Activated CD4-positive, alpha-beta T cell treated with anti-CD3 and anti-CD28 coated beads, Interleukin-2, amount 50 U/mL, for 1 hour (primary cell): ENCODE measurements at regions not wholly inside any gene's neighbourhood (a gene's known extent, or its start where the extent isn't known, plus 50 kb on each side); places are given as distances from the start of the nearest gene placed in this dataset.
"Not testable (repeated sequence)": the region's sequence is repeated elsewhere in the genome, so short reads cannot be mapped to it uniquely, and the experiment has no call there.

Source experiments
- DNase-seq: peaks from one replicate; pipeline ENCODE4 v3.0.0-alpha.2; 2020

- no peak for DNase-seq
Measured at GRCh38 chr11:129733981-129734380, 81.7 kb upstream of the TMEM45B start.

GRCh38 chr11:129734654-129735053 is 81.0 kb upstream of the TMEM45B start:
- no peak for DNase-seq

GRCh38 chr11:129737831-129738230 is 77.8 kb upstream of the TMEM45B start:
- no peak for DNase-seq

- no peak for DNase-seq
Measured at GRCh38 chr11:129738242-129738641, 77.4 kb upstream of the TMEM45B start.

GRCh38 chr11:129739339-129739738 is 76.3 kb upstream of the TMEM45B start:
- no peak for DNase-seq

- no peak for DNase-seq
Measured at GRCh38 chr11:129740125-129740719, 75.4 kb upstream of the TMEM45B start.

GRCh38 chr11:129743112-129743815 is 72.4 kb upstream of the TMEM45B start:
- no peak for DNase-seq

GRCh38 chr11:129747071-129747470 is 68.6 kb upstream of the TMEM45B start:
- no peak for DNase-seq

GRCh38 chr11:129749141-129749540 is 66.5 kb upstream of the TMEM45B start:
- DNase-seq, result no peak

- DNase-seq, result peak; percentile 80
Measured at GRCh38 chr11:129750343-129751292, 65.0 kb upstream of the TMEM45B start.

GRCh38 chr11:129751511-129751910 is 64.1 kb upstream of the TMEM45B start:
- DNase-seq, result no peak

- DNase-seq, result not testable (repeated sequence)
Measured at GRCh38 chr11:129763569-129763968, 52.1 kb upstream of the TMEM45B start.

GRCh38 chr11:129764204-129764603 is 51.4 kb upstream of the TMEM45B start:
- not testable (repeated sequence) for DNase-seq
